ENCODE measurements at regions not wholly inside any gene's neighbourhood (a gene's known extent, or its start where the extent isn't known, plus 50 kb on each side); places are given as distances from the start of the nearest gene placed in this dataset.

DNA sequence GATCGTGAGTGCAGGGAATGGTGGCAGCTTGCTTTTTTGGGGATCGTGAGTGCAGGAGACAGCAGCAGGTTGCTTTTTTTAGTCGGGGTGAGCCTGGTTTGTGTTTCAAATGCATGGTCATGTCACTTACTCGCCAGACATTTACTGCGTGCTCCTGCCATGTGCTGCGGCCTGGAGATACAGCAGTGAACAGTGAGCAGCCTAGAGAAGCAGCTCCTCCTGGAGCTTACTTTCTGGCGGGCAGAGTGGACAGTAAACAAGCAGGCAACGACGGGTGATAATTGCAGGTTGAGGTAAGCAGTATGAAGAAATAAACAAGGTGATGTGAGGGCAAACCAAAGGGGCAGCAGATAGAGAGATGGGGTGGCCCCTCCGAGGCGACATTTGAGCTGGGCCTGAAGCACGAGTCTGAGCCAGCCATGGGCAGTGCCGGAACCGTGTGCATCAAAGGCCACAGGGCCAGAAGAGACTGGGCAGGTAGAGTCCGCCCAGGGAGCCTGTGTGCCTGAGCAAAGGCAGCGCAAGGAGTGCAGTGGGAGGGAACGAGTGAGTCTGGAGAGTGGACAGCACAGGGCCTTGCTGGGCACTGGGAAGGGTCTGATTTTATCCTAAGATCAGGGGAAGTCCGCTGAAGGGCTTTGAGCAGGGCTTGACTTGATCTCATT, 57.3 kb upstream of the RASA2 start:
- WGBS, 2 donors, result 49 to 54% methylated on average over 18 of the region's 18 CpGs
- DNase-seq, result no peak
- Histone ChIP-seq H3K9me3 (ENCODE audit: control insufficient read depth, low read length) (no peaks in the 10 kb centered on the region), H3K27me3 (ENCODE audit: control insufficient read depth in 1 of 2, insufficient read depth in 2 of 2, low read length in 1 of 2) (no peaks in the 10 kb centered on the region), H3K4me1 (ENCODE audit: control insufficient read depth in 1 of 2, insufficient read depth in 2 of 2, low read length in 2 of 2) (peaks cover 3 to 14% of the 10 kb centered on the region in 2 donors), H3K27ac (ENCODE audit: low read depth in 1 of 2, low read length in 2 of 2) (peak overlapping the region in 1 of 2 donors; percentile 83), H3K36me3 (ENCODE audit: control insufficient read depth in 1 of 2, insufficient read depth in 2 of 2, low read length in 1 of 2) (peaks cover 0 to 1% of the 10 kb centered on the region in 2 donors), H3K4me3 (ENCODE audit: low read length in 2 of 2) (no peak overlapping the region)
- ATAC-seq (ENCODE audit: low FRiP score), result no peak
- intact Hi-C loops (cut with DNase I), result no loop called here

DNA sequence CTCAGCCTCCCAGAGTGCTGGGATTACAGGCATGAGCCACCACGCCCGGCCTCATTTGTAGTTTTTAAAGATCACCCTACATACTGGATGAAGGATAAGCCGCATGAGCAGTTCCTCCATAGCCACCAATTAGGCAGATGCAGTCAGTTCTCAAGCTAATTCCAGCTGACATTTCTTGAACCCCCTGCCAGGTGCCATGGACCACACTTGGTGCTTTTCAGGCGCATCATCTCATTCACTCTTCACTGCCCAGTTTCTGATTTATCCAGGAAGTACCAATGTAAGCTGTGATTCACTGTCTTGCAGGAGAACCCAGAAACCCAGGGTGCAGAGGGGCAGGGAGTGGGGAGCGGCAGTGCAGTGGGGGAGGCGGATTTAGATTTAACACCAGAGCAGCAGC, 56.5 kb upstream of the RASA2 start:
- WGBS, 2 donors, result 96 to 98% methylated on average over 6 of the region's 6 CpGs
- Histone ChIP-seq H3K9me3 (ENCODE audit: control insufficient read depth, low read length) (no peaks in the 10 kb centered on the region), H3K4me1 (ENCODE audit: control insufficient read depth in 1 of 2, insufficient read depth in 2 of 2, low read length in 2 of 2) (peaks cover 3 to 14% of the 10 kb centered on the region in 2 donors), H3K27ac (ENCODE audit: low read depth in 1 of 2, low read length in 2 of 2) (peak overlapping the region in 1 of 2 donors; percentile 45), H3K27me3 (ENCODE audit: control insufficient read depth in 1 of 2, insufficient read depth in 2 of 2, low read length in 1 of 2) (no peaks in the 10 kb centered on the region), H3K4me3 (ENCODE audit: low read length in 2 of 2) (no peak overlapping the region), H3K36me3 (ENCODE audit: control insufficient read depth in 1 of 2, insufficient read depth in 2 of 2, low read length in 1 of 2) (peaks cover 0 to 1% of the 10 kb centered on the region in 2 donors)
- ATAC-seq (ENCODE audit: low FRiP score), result no peak
- DNase-seq, result no peak
- intact Hi-C loops (cut with DNase I), result no loop called here

DNA sequence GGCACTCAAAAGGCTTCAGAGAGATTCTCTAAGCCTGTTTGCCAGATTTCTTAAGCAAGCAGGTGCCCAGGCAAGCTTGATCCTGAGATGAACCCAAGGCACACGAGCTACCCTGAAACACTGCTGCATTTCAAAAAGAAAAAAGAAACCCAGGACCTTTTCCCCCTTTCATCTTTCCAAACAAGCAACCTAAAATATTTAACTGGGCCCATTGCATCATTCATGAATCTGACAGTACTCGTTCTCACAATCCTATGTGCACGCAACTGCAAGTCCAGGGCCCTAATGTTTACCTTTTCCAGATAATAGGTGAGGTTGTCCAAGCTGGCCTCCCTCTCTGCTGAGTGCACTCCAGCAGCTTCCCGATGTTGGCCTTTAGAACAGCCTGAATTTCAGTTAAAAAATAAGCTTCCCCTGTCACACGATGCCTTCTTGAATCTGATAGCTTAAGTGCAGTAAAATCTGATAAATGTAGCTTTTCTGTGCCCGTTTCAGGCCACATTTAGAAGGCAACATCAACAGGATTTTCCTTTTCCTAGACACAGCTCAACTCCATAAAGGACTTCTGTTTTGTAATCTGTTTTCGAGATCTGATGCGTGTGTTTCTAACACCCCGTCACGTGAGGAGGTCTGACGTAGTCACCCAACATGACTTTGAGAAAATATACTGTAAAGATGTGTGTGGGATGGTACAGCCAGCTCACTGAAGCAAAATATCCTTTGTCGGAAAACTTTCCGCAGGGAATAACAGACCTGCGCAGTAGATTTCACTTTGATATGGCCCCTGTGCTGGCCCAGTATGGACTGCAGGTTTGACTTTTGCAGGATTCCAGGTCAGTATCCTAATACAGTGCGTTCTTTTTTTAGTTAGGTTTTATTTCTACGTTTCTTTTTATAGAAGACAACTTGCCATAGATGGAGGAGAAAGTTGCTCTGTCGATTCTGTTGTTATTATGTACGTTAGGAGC, 55.1 kb upstream of the RASA2 start:
- Histone ChIP-seq H3K4me1 (ENCODE audit: control insufficient read depth in 1 of 2, insufficient read depth in 2 of 2, low read length in 2 of 2) (peaks cover 5 to 9% of the 10 kb centered on the region in 2 donors), H3K9me3 (ENCODE audit: control insufficient read depth, low read length) (no peaks in the 10 kb centered on the region), H3K36me3 (ENCODE audit: control insufficient read depth in 1 of 2, insufficient read depth in 2 of 2, low read length in 1 of 2) (peaks cover 0 to 1% of the 10 kb centered on the region in 2 donors), H3K27me3 (ENCODE audit: control insufficient read depth in 1 of 2, insufficient read depth in 2 of 2, low read length in 1 of 2) (no peaks in the 10 kb centered on the region), H3K27ac (ENCODE audit: low read depth in 1 of 2, low read length in 2 of 2) (peak overlapping the region; percentile 92 to 97), H3K4me3 (ENCODE audit: low read length in 2 of 2) (peak overlapping the region in 1 of 2 donors; percentile 4)
- no peak for ATAC-seq (ENCODE audit: low FRiP score)
- WGBS, 2 donors, result 10 to 13% methylated on average over 18 of the region's 18 CpGs
- intact Hi-C loops (cut with DNase I), result no loop called here
- DNase-seq, result no peak

DNA sequence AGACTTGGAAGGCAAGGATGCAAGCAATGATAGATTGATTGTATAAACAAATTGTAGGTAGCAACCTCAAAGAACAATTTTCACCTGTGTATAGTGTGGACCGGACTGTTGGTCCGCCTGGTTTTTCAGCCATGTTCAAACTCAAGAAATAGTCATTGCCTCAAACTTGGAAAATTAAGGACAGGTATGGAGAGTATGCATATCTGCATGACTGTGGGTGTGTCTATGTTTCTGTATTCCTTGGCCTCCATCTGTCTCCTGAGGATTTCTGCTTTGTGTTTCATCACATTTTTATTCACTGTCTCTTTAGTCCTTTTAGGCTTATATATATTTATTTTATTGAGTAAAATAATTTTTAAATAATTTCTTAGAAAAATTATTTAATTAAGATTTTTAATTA, 53.9 kb upstream of the RASA2 start:
- WGBS, 2 donors, result 92 to 93% methylated on average over 2 of the region's 2 CpGs
- peaks cover 5 to 11% of the 10 kb centered on the region in 2 donors for H3K4me1 ChIP-seq (ENCODE audit: control insufficient read depth in 1 of 2, insufficient read depth in 2 of 2, low read length in 2 of 2)
- H3K36me3 ChIP-seq (ENCODE audit: control insufficient read depth in 1 of 2, insufficient read depth in 2 of 2, low read length in 1 of 2), result peaks cover 0 to 1% of the 10 kb centered on the region in 2 donors
- H3K9me3 ChIP-seq (ENCODE audit: control insufficient read depth, low read length), result no peaks in the 10 kb centered on the region
- no peaks in the 10 kb centered on the region for H3K27me3 ChIP-seq (ENCODE audit: control insufficient read depth in 1 of 2, insufficient read depth in 2 of 2, low read length in 1 of 2)
- H3K4me3 ChIP-seq (ENCODE audit: low read length in 2 of 2), result no peak overlapping the region
- ATAC-seq (ENCODE audit: low FRiP score), result no peak
- DNase-seq, result no peak
- H3K27ac ChIP-seq (ENCODE audit: low read depth in 1 of 2, low read length in 2 of 2), result peak overlapping the region in 1 of 2 donors; percentile 71
- intact Hi-C loops (cut with DNase I), result no loop called here

DNA sequence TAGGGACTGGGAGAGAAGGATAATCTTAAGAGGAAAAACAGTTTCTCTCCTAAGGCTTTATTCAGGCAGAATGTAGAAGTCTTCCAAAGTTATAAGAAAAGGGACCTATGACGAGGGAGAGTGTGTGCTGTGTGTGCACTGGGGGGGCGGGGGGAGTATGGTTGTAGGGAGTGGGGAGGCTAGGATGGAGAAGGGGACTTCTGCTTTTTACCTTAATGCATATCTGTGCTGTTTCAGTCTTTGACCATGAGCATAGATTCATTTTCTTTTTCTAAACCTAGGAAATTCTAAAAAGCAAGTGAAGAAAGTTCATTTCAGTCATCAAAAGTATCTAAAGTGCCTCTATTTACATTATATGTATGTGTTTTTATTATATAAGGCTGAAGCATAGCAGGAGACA, 52.6 kb upstream of the RASA2 start:
- no peak for DNase-seq
- Histone ChIP-seq H3K27ac (ENCODE audit: low read depth in 1 of 2, low read length in 2 of 2) (no peak overlapping the region), H3K9me3 (ENCODE audit: control insufficient read depth, low read length) (no peaks in the 10 kb centered on the region), H3K36me3 (ENCODE audit: control insufficient read depth in 1 of 2, insufficient read depth in 2 of 2, low read length in 1 of 2) (peaks cover 0 to 1% of the 10 kb centered on the region in 2 donors), H3K27me3 (ENCODE audit: control insufficient read depth in 1 of 2, insufficient read depth in 2 of 2, low read length in 1 of 2) (no peaks in the 10 kb centered on the region), H3K4me1 (ENCODE audit: control insufficient read depth in 1 of 2, insufficient read depth in 2 of 2, low read length in 2 of 2) (peaks cover 5 to 11% of the 10 kb centered on the region in 2 donors), H3K4me3 (ENCODE audit: low read length in 2 of 2) (no peak overlapping the region)
- intact Hi-C loops (cut with DNase I), result no loop called here
- no peak for ATAC-seq (ENCODE audit: low FRiP score)
- WGBS, 2 donors, result 80 to 86% methylated on average over 2 of the region's 2 CpGs

DNA sequence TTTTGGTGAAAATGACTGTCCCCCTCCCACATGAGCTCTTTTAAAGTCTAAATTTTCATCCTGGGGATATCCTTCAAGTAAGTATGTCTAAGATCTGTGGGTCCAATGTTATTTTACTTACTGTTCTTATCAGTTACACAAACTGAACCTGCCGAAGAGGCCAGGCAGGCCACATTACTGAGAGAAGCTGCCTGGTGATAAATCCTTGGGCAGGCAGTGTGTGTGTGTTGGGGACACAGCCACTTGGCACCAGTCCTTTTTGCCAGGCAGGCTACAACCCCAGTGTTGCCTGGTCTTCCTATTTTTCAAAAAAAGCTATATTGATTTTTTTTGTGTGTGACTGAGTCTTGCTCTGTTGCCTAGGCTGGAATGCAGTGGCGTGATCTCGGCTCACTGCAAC, 50.6 kb upstream of the RASA2 start:
- intact Hi-C loops (cut with DNase I), result loop anchor here in 1 of 2 donors (5.0 kb wide), 1 partner anchor 34 kb away; no protein-coding TSS in a partner anchor
- no peaks in the 10 kb centered on the region for H3K27me3 ChIP-seq (ENCODE audit: control insufficient read depth in 1 of 2, insufficient read depth in 2 of 2, low read length in 1 of 2)
- H3K4me3 ChIP-seq (ENCODE audit: low read length in 2 of 2), result no peak overlapping the region
- DNase-seq (no peak), ATAC-seq (ENCODE audit: low FRiP score) (no peak)
- H3K36me3 ChIP-seq (ENCODE audit: control insufficient read depth in 1 of 2, insufficient read depth in 2 of 2, low read length in 1 of 2), result no peaks in the 10 kb centered on the region
- 52% methylated on average over 3 of the region's 3 CpGs for WGBS, 2 donors
- H3K9me3 ChIP-seq (ENCODE audit: control insufficient read depth, low read length), result no peaks in the 10 kb centered on the region
- peak overlapping the region; percentile 17 to 43 for H3K27ac ChIP-seq (ENCODE audit: low read depth in 1 of 2, low read length in 2 of 2)
- H3K4me1 ChIP-seq (ENCODE audit: control insufficient read depth in 1 of 2, insufficient read depth in 2 of 2, low read length in 2 of 2), result peaks cover 4 to 17% of the 10 kb centered on the region in 2 donors
